SK-N-SH (cell line): ENCODE measurements at regions not wholly inside any gene's neighbourhood (a gene's known extent, or its start where the extent isn't known, plus 50 kb on each side); places are given as distances from the start of the nearest gene placed in this dataset.

Experiments
- CTCF ChIA-PET: fragments of 300-600, 350-600 bp; formaldehyde crosslinking; extraction: SDS; loops from one replicate; lab custom pipeline; 2021; lab: Yijun Ruan, JAX
- POLR2A ChIA-PET: fragments of 350-600 bp; sonication (Branson Sonifier 250); formaldehyde crosslinking; extraction: SDS; loops from one replicate; lab custom pipeline; 2020; ENCODE audit warnings: antibody characterized with exemption, inconsistent platforms; lab: Yijun Ruan, JAX
- DNase-seq: peaks from one replicate; pipeline ENCODE4 v3.0.0; 2012
- H2AFZ ChIP-seq: fragments of 200-600 bp; sonication (generic); 2 replicates; pipeline ENCODE4 v1.8.1; 2016; ENCODE audit warnings: antibody characterized with exemption, mild to moderate bottlenecking, low read depth
- H3F3A ChIP-seq: fragments of 200-600 bp; sonication (generic); replicated peaks from 2 replicates; pipeline ENCODE3; 2016; ENCODE audit warnings: antibody characterized with exemption, mild to moderate bottlenecking; ENCODE audit not compliant: insufficient read depth
- H3K27ac ChIP-seq, 2 experiments: fragments of 200-500 bp in 1 of 2; fragments of 200-600 bp in 1 of 2; sonication (Bioruptor generic) in 1 of 2; sonication (generic), shearing (Covaris generic) in 1 of 2; 2 replicates each; pipeline versions ENCODE4 v1.5.1 to v1.6.1; 2014 to 2016; ENCODE audit warnings: low read depth in 2 of 2, inconsistent platforms in 1 of 2, low read length in 1 of 2, mild to moderate bottlenecking in 1 of 2, mixed read lengths in 1 of 2
- H3K27me3 ChIP-seq: fragments of 200-600 bp; sonication (generic), shearing (Covaris generic); 2 replicates; pipeline ENCODE4 v1.6.1; 2016; ENCODE audit warnings: mixed run types; ENCODE audit not compliant: insufficient read depth
- H3K36me3 ChIP-seq, 2 experiments: fragments of 200-500 bp in 1 of 2; fragments of 200-600 bp in 1 of 2; sonication (Bioruptor generic) in 1 of 2; sonication (generic) in 1 of 2; replicated peaks in 1 of 2; 2 replicates each; pipeline versions ENCODE3 to v1.5.1; 2014 to 2016; ENCODE audit warnings: low read length in 1 of 2, mild to moderate bottlenecking in 1 of 2; ENCODE audit not compliant: insufficient read depth in 2 of 2, control insufficient read depth in 1 of 2
- H3K4me1 ChIP-seq, 2 experiments: fragments of 200-500 bp in 1 of 2; fragments of 200-600 bp in 1 of 2; sonication (Bioruptor generic) in 1 of 2; sonication (generic), shearing (Covaris generic) in 1 of 2; 2 replicates each; pipeline versions ENCODE4 v1.5.1 to v1.6.1; 2014 to 2016; ENCODE audit warnings: low read depth in 1 of 2, low read length in 1 of 2, mixed run types in 1 of 2; ENCODE audit not compliant: insufficient read depth in 2 of 2, control insufficient read depth in 1 of 2
- H3K4me2 ChIP-seq: fragments of 200-600 bp; sonication (generic), shearing (Covaris generic); 2 replicates; pipeline ENCODE4 v1.6.1; 2017; ENCODE audit warnings: mixed run types
- H3K4me3 ChIP-seq, 2 experiments: fragments of 200-500 bp in 1 of 2; fragments of 200-600 bp in 1 of 2; sonication (Bioruptor generic) in 1 of 2; sonication (generic), shearing (Covaris generic) in 1 of 2; 2 replicates each; pipeline versions ENCODE4 v1.5.1 to v1.8.1; 2014 to 2016; ENCODE audit warnings: low read depth in 2 of 2, inconsistent platforms in 1 of 2, low read length in 1 of 2, mild to moderate bottlenecking in 1 of 2, mixed read lengths in 1 of 2, moderate library complexity in 1 of 2
- H3K79me2 ChIP-seq: fragments of 200-600 bp; sonication (generic); 2 replicates; pipeline ENCODE4 v1.8.1; 2017; ENCODE audit warnings: mild to moderate bottlenecking; ENCODE audit not compliant: insufficient read depth
- H3K9ac ChIP-seq: fragments of 200-600 bp; sonication (generic); 2 replicates; pipeline ENCODE4 v1.6.1; 2017; ENCODE audit warnings: mixed run types
- H3K9me2 ChIP-seq: fragments of 200-600 bp; sonication (generic); 2 replicates; pipeline ENCODE4 v1.6.1; 2017; ENCODE audit warnings: mixed run types
- H3K9me3 ChIP-seq: fragments of 200-600 bp; sonication (generic); 2 replicates; pipeline ENCODE4 v1.6.1; 2017; ENCODE audit warnings: mixed run types, mild to moderate bottlenecking, moderate library complexity
- H4K20me1 ChIP-seq: fragments of 200-600 bp; sonication (generic); 2 replicates; pipeline ENCODE4 v1.6.1; 2017; ENCODE audit warnings: mild to moderate bottlenecking, mixed run types; ENCODE audit not compliant: insufficient read depth
- CHD2 ChIP-seq: fragments of 150-350 bp; IDR thresholded peaks from 2 replicates; pipeline ENCODE4 v1.6.1; 2018; ENCODE audit warnings: low read length; ENCODE audit not compliant: partially characterized antibody
- CTCF ChIP-seq: fragments of 200-600 bp; sonication (generic); IDR thresholded peaks from 2 replicates; pipeline ENCODE4 v1.6.1; 2017; ENCODE audit warnings: antibody characterized with exemption, mild to moderate bottlenecking, moderate library complexity
- ELF1 ChIP-seq: IDR thresholded peaks from 2 replicates; pipeline ENCODE4 v1.4.0; 2012
- EP300 ChIP-seq, 2 experiments: IDR thresholded peaks; 2 replicates each; pipeline versions ENCODE4 v1.4.0 to v1.6.1; 2012; ENCODE audit warnings: borderline replicate concordance in 1 of 2, low read depth in 1 of 2, low read length in 1 of 2
- GABPA ChIP-seq: IDR thresholded peaks from 2 replicates; pipeline ENCODE4 v1.4.0; 2012; ENCODE audit warnings: low read depth, mild to moderate bottlenecking
- IRF3 ChIP-seq: fragments of 150-350 bp; IDR thresholded peaks from 2 replicates; pipeline ENCODE4 v1.6.1; 2016; ENCODE audit warnings: mild to moderate bottlenecking, low read depth, low read length
- JUND ChIP-seq: IDR thresholded peaks from 2 replicates; pipeline ENCODE4 v1.4.0; 2012
- MAX ChIP-seq: IDR thresholded peaks from 2 replicates; pipeline ENCODE4 v1.4.0; 2012; ENCODE audit warnings: low read depth
- MEF2A ChIP-seq: IDR thresholded peaks from 2 replicates; pipeline ENCODE4 v1.4.0; 2012; ENCODE audit warnings: low read depth, borderline replicate concordance
- NFIC ChIP-seq: IDR thresholded peaks from 2 replicates; pipeline ENCODE4 v1.4.0; 2012; ENCODE audit warnings: borderline replicate concordance
- PBX3 ChIP-seq: IDR thresholded peaks from 2 replicates; pipeline ENCODE4; 2012
- RFX5 ChIP-seq: IDR thresholded peaks from 2 replicates; pipeline ENCODE4 v1.6.1; 2012; ENCODE audit warnings: mild to moderate bottlenecking, improper control_type of control experiment, low read length
- SIN3A ChIP-seq: IDR thresholded peaks from 2 replicates; pipeline ENCODE4 v1.6.1; 2012; ENCODE audit warnings: low read depth, mild to moderate bottlenecking, low read length, moderate library complexity, borderline replicate concordance
- TAF1 ChIP-seq: IDR thresholded peaks from 2 replicates; pipeline ENCODE4 v1.6.1; 2012; ENCODE audit warnings: low read depth, mild to moderate bottlenecking, low read length, moderate library complexity, borderline replicate concordance
- TEAD4 ChIP-seq: IDR thresholded peaks from 2 replicates; pipeline ENCODE4 v1.4.0; 2012; ENCODE audit warnings: mild to moderate bottlenecking, borderline replicate concordance; ENCODE audit not compliant: insufficient read depth
- ZBTB33 ChIP-seq: IDR thresholded peaks from 2 replicates; pipeline ENCODE4 v1.4.0; 2012; ENCODE audit warnings: low read depth, borderline replicate concordance
- WGBS: methylation state at CpG from one replicate; pipeline ENCODE4 v1.1.6; 2017; ENCODE audit warnings: low lambda C conversion rate; 5-methylcytosine and 5-hydroxymethylcytosine counted together

- ChIA-PET POLR2A (no interaction called here), CTCF (no interaction called here)
- TF ChIP-seq MAX (no peak), CHD2 (no peak), GABPA (no peak), ELF1 (no peak), JUND (no peak), TAF1 (no peak), MEF2A (no peak), NFIC (no peak), CTCF (no peak)
- DNase-seq: no peak
- 18% methylated on average over 5 of the region's 5 CpGs for WGBS
- no peaks in the 10 kb centered on the region for H3K36me3 ChIP-seq
- no peak overlapping the region for H3K4me3 ChIP-seq
- no peak overlapping the region for H2AFZ ChIP-seq
- no peaks in the 10 kb centered on the region for H4K20me1 ChIP-seq
- H3K27ac ChIP-seq: no peak overlapping the region
- H3K9me3 ChIP-seq: no peaks in the 10 kb centered on the region
- H3K9me2 ChIP-seq: no peaks in the 10 kb centered on the region
- H3K4me2 ChIP-seq: no peak overlapping the region
- H3K27me3 ChIP-seq: no peaks in the 10 kb centered on the region; the same call in 1 of the 2 replicates
- H3F3A ChIP-seq: no peaks in the 10 kb centered on the region
- no peaks in the 10 kb centered on the region for H3K4me1 ChIP-seq
- no peaks in the 10 kb centered on the region for H3K79me2 ChIP-seq
- no peak overlapping the region for H3K9ac ChIP-seq
Observed at GRCh38 chr9:108351571-108351970, 504.2 kb downstream of the ACTL7B start.

GRCh38 chr9:108347463-108348188, 508.2 kb downstream of the ACTL7B start:
- Histone ChIP-seq H3K4me3 (no peak overlapping the region), H3K79me2 (no peaks in the 10 kb centered on the region), H3K9ac (no peak overlapping the region), H3F3A (no peaks in the 10 kb centered on the region), H3K36me3 (no peaks in the 10 kb centered on the region), H3K27me3 (no peaks in the 10 kb centered on the region; the same call in 1 of the 2 replicates), H3K27ac (no peak overlapping the region), H3K4me2 (no peak overlapping the region), H3K4me1 (no peaks in the 10 kb centered on the region), H4K20me1 (no peaks in the 10 kb centered on the region), H3K9me2 (no peaks in the 10 kb centered on the region), H2AFZ (no peak overlapping the region), H3K9me3 (no peaks in the 10 kb centered on the region)
- 7% methylated on average over 9 of the region's 9 CpGs for WGBS
- DNase-seq: no peak
- ChIA-PET POLR2A (no interaction called here), CTCF (no interaction called here)
- TF ChIP-seq IRF3 (no peak), CTCF (no peak), EP300 (IDR thresholded peaks at IDR 0.05; ENCODE audit: borderline replicate concordance in 1 of 2, low read depth in 1 of 2, low read length in 1 of 2) (no peak), TEAD4 (no peak), TAF1 (no peak), RFX5 (no peak), GABPA (no peak), SIN3A (no peak), JUND (no peak), PBX3 (no peak), NFIC (no peak), ZBTB33 (no peak)
